Spleen (tissue), 11 donors: ENCODE measurements at regions not wholly inside any gene's neighbourhood (a gene's known extent, or its start where the extent isn't known, plus 50 kb on each side); places are given as distances from the start of the nearest gene placed in this dataset.
A peak's percentile ranks its signal among the peaks of the same experiment; 100 is the strongest.

Experiments used
- DNase-seq: peaks from one replicate; pipeline ENCODE4 v3.0.0-alpha.2; 2020
- H3K27ac ChIP-seq, 8 donors: fragments of 200-600 bp; sonication (generic) in 7 of 8; 1 replicate in 4 of 8; 2 replicates in 4 of 8; pipeline versions ENCODE4 v1.5.0 to v1.8.0; 2016 to 2021; ENCODE audit warnings: inconsistent platforms in 4 of 8, mild to moderate bottlenecking in 4 of 8, moderate library complexity in 1 of 8
- H3K27me3 ChIP-seq, 7 donors: fragments of 200-600 bp; sonication (generic) in 6 of 7; replicated peaks in 1 of 7; 1 replicate in 4 of 7; 2 replicates in 3 of 7; pipeline versions ENCODE4 v1.5.0 to v1.8.0; 2016 to 2021; ENCODE audit warnings: inconsistent platforms in 3 of 7, mild to moderate bottlenecking in 1 of 7
- H3K36me3 ChIP-seq, 6 donors: fragments of 200-600 bp; sonication (generic) in 5 of 6; 1 replicate in 4 of 6; 2 replicates in 2 of 6; pipeline versions ENCODE4 v1.5.0 to v1.8.0; 2016 to 2021; ENCODE audit warnings: inconsistent platforms in 2 of 6
- H3K4me1 ChIP-seq, 6 donors: fragments of 200-600 bp; sonication (generic) in 5 of 6; 1 replicate in 3 of 6; 2 replicates in 3 of 6; pipeline versions ENCODE4 v1.5.0 to v1.8.0; 2016 to 2021; ENCODE audit warnings: inconsistent platforms in 3 of 6
- H3K4me3 ChIP-seq, 8 donors: fragments of 200-600 bp; sonication (generic) in 7 of 8; 1 replicate in 4 of 8; 2 replicates in 4 of 8; pipeline versions ENCODE4 v1.5.0 to v1.8.0; 2016 to 2021; ENCODE audit warnings: inconsistent platforms in 4 of 8, mild to moderate bottlenecking in 4 of 8, moderate library complexity in 2 of 8
- H3K9me3 ChIP-seq, 8 donors: fragments of 200-600 bp; sonication (generic) in 7 of 8; 1 replicate in 4 of 8; 2 replicates in 4 of 8; pipeline versions ENCODE4 v1.5.0 to v1.8.0; 2016 to 2021; ENCODE audit warnings: inconsistent platforms in 4 of 8
- POLR2A ChIP-seq, 3 donors: fragments of 450-650 bp; IDR thresholded peaks; one replicate each; pipeline ENCODE4 v1.5.1; 2017; ENCODE audit warnings: antibody characterized with exemption in 3 of 3, mild to moderate bottlenecking in 1 of 3
- POLR2AphosphoS5 ChIP-seq, 3 donors: sonication (generic); formaldehyde crosslinking; IDR thresholded peaks; one replicate each; pipeline ENCODE4 v1.5.1; 2017; ENCODE audit warnings: antibody characterized with exemption in 3 of 3
- WGBS, 5 donors: extraction: QIAGEN DNeasy Blood & Tissue Kit in 3 of 5; methylation state at CpG; one replicate each; pipeline versions ENCODE4 v1.1.5 to v1.1.7; 2013 to 2018; 5-methylcytosine and 5-hydroxymethylcytosine counted together
- intact Hi-C: fragments of 100-400 bp; cut with DNase I; formaldehyde crosslinking; loops from one replicate; pipeline ENCODE4 v1.15.0; 2023; ENCODE audit warnings: low total_unique reads
- TF ChIP-seq, protein P1 (sequence below), 11 experiments: fragments of 200-600 bp in 7 of 11; fragments of 450-650 bp in 4 of 11; sonication (generic) in 4 of 11; IDR thresholded peaks in 8 of 11; conservative IDR thresholded peaks in 3 of 11; 1 replicate in 7 of 11; 2 replicates in 4 of 11; pipeline versions ENCODE4 v1.4.0 to v1.8.0; 2016 to 2021; ENCODE audit warnings: antibody characterized with exemption in 11 of 11, inconsistent platforms in 4 of 11, mild to moderate bottlenecking in 1 of 11
- donor health status: healthy with polysubstance abuse.
- donor health status: DM: no; HTN: no; CAD: no; lungs with moderate emphysema.
- donor health status: DM: no; HTN: no; CAD: no.
- donor health status: Bipolar disorder and iron deficiency.
- donor health status: healthy.
- donor health status: DM: no; HTN: no; CAD: no.
- donor health status: DM: yes; HTN: yes; CAD: no.

DNA sequence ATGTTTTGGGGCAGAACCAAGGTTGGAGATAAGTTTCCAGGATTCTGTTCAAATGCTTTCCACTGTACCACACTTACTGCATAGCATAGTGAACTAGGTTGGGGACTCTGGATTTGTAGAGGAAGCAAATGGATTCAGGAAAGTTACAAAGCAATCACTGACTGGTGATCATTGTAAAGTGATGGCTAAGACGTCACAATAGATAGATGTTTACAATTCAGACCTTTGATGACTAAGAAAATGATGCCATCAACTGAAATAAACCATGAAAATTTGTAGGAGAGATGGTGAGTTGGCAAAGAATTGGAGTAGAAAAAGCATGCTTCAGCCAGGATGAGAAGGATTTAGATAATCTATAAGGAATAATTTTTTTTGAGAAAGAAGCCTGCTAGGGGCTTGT lies 178.0 kb downstream of the UBE2E3 start:
- Histone ChIP-seq H3K9me3 (peaks cover 0 to 23% (median 15%) of the 10 kb centered on the region in 8 donors), H3K4me3 (no peak overlapping the region), H3K27me3 (no peaks in the 10 kb centered on the region), H3K36me3 (no peaks in the 10 kb centered on the region), H3K27ac (no peak overlapping the region), H3K4me1 (peaks cover 0 to 11% (median 6%) of the 10 kb centered on the region in 6 donors)
- TF ChIP-seq POLR2AphosphoS5 (IDR thresholded peaks at IDR 0.05), result no peak
- TF ChIP-seq, protein P1, sequence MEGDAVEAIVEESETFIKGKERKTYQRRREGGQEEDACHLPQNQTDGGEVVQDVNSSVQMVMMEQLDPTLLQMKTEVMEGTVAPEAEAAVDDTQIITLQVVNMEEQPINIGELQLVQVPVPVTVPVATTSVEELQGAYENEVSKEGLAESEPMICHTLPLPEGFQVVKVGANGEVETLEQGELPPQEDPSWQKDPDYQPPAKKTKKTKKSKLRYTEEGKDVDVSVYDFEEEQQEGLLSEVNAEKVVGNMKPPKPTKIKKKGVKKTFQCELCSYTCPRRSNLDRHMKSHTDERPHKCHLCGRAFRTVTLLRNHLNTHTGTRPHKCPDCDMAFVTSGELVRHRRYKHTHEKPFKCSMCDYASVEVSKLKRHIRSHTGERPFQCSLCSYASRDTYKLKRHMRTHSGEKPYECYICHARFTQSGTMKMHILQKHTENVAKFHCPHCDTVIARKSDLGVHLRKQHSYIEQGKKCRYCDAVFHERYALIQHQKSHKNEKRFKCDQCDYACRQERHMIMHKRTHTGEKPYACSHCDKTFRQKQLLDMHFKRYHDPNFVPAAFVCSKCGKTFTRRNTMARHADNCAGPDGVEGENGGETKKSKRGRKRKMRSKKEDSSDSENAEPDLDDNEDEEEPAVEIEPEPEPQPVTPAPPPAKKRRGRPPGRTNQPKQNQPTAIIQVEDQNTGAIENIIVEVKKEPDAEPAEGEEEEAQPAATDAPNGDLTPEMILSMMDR (IDR thresholded peaks at IDR 0.05 in 8 of 11, conservative IDR thresholded peaks at IDR 0.05 in 3 of 11), result no peak
- DNase-seq, result no peak
- WGBS, 5 donors, result 71 to 86% (median 81%) methylated on average over 1 of the region's 1 CpG
- intact Hi-C loops, result no loop called here

DNA sequence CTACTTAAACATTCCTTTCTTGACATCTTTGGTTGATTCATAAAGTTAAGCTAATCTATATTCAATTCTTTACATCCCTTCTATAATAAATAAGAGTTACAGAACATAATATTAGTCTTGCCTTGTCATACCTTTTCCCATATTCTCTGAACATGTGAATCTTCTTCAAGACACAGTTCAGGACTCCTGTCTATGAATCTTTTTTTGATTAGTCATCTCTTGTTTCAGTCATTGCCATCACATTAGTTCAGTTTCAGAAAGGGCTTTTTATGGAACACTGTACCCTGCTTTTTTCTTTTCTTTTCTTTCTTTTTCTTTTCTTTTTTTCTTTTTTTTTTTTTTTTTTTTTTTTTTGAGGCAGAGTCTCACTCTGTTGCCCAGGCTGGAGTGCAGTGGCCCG lies 181.2 kb downstream of the UBE2E3 start:
- Histone ChIP-seq H3K36me3 (no peaks in the 10 kb centered on the region), H3K27me3 (no peaks in the 10 kb centered on the region), H3K9me3 (peaks cover 0 to 11% (median 1%) of the 10 kb centered on the region in 8 donors), H3K27ac (no peak overlapping the region), H3K4me1 (peaks cover 0 to 34% (median 21%) of the 10 kb centered on the region in 6 donors), H3K4me3 (no peak overlapping the region)
- no peak for DNase-seq
- intact Hi-C loops, result no loop called here
- TF ChIP-seq, protein P1 (IDR thresholded peaks at IDR 0.05 in 8 of 11, conservative IDR thresholded peaks at IDR 0.05 in 3 of 11), result no peak
- TF ChIP-seq POLR2A (IDR thresholded peaks at IDR 0.05) (no peak), POLR2AphosphoS5 (IDR thresholded peaks at IDR 0.05) (no peak)
- 83 to 100% (median 98%) methylated on average over 1 of the region's 1 CpG for WGBS, 5 donors

DNA sequence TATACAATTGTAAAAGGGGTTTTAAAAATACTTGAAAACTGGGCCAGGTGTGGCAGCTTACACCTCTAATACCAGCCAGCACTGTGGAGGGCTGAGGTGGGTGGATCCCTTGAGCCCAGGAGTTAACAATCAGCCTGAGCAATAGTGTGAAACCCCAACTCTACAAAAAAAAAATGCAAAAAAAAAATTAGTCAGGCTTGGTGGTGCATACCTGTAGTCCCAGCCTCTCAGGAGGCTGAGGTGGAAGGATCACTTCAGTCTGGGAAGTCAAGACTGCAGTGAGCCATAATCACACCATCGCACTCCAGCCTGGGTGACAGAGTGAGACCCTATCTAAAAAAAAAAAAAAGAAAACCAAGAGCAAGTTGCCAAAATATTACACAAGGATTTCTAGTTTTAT lies 182.7 kb downstream of the UBE2E3 start:
- intact Hi-C loops, result no loop called here
- no peaks in the 10 kb centered on the region for H3K36me3 ChIP-seq
- H3K9me3 ChIP-seq, result peaks cover 0 to 22% (median 0%) of the 10 kb centered on the region in 8 donors
- DNase-seq, result no peak
- H3K27me3 ChIP-seq, result no peaks in the 10 kb centered on the region
- peak overlapping the region in 4 of 8 donors; percentile 67 to 82 (median 74) for H3K27ac ChIP-seq
- 71 to 81% (median 72%) methylated on average over 1 of the region's 1 CpG for WGBS, 5 donors
- peaks cover 0 to 34% (median 21%) of the 10 kb centered on the region in 6 donors for H3K4me1 ChIP-seq
- TF ChIP-seq POLR2A (IDR thresholded peaks at IDR 0.05) (no peak), POLR2AphosphoS5 (IDR thresholded peaks at IDR 0.05) (no peak)
- TF ChIP-seq, protein P1 (IDR thresholded peaks at IDR 0.05 in 8 of 11, conservative IDR thresholded peaks at IDR 0.05 in 3 of 11), result no peak
- no peak overlapping the region for H3K4me3 ChIP-seq

DNA sequence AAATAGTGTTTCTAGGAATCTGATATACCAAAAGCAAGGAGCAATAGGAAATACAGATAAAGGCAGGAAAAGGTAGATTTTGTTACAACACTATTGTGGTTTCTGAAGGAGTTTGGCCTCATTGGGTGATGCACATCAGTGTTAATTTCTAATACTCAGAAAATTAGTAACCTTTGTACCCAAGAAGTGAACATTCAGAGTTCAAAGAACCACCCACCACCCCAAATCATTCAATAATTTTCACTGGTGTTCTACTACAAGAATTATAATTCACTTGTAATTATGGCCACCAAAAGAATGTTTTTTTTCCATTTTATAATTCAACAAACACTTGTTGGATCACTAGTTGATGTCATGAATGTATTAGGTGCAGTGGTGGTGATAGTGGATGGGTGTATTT lies 183.3 kb downstream of the UBE2E3 start:
- Histone ChIP-seq H3K27ac (peak overlapping the region in 7 of 8 donors; percentile 2 to 82 (median 67)), H3K4me1 (peaks cover 0 to 34% (median 21%) of the 10 kb centered on the region in 6 donors), H3K9me3 (peaks cover 0 to 22% (median 0%) of the 10 kb centered on the region in 8 donors), H3K4me3 (no peak overlapping the region), H3K36me3 (no peaks in the 10 kb centered on the region), H3K27me3 (no peaks in the 10 kb centered on the region)
- no peak for DNase-seq
- TF ChIP-seq POLR2AphosphoS5 (IDR thresholded peaks at IDR 0.05) (no peak), POLR2A (IDR thresholded peaks at IDR 0.05) (no peak)
- TF ChIP-seq, protein P1 (IDR thresholded peaks at IDR 0.05 in 8 of 11, conservative IDR thresholded peaks at IDR 0.05 in 3 of 11), result no peak
- intact Hi-C loops, result no loop called here
